ENCODE measurements at regions not wholly inside any gene's neighbourhood (a gene's known extent, or its start where the extent isn't known, plus 50 kb on each side); places are given as distances from the start of the nearest gene placed in this dataset.

GRCh38 chr6:113491376-113491775 lies 365.8 kb upstream of the MARCKS start:
- no peak for TF ChIP-seq CTCF (conservative IDR thresholded peaks at IDR 0.05; ENCODE audit: low read depth, low read length)
- no peak for DNase-seq (ENCODE audit: low read depth)
- H3K4me3 ChIP-seq (ENCODE audit: low read depth, low read length) = no peak overlapping the region

- no peak for TF ChIP-seq CTCF (conservative IDR thresholded peaks at IDR 0.05; ENCODE audit: low read depth, low read length)
- no peak overlapping the region for H3K4me3 ChIP-seq (ENCODE audit: low read depth, low read length)
- no peak for DNase-seq (ENCODE audit: low read depth)
Observed at GRCh38 chr6:113493991-113494390, 363.2 kb upstream of the MARCKS start.

- H3K4me3 ChIP-seq (ENCODE audit: low read depth, low read length) = no peak overlapping the region
- DNase-seq (ENCODE audit: low read depth) = peak; percentile 15
- TF ChIP-seq CTCF (conservative IDR thresholded peaks at IDR 0.05; ENCODE audit: low read depth, low read length) = no peak
Observed at GRCh38 chr6:113495521-113495920, 361.6 kb upstream of the MARCKS start.

GRCh38 chr6:113496166-113496565 lies 361.0 kb upstream of the MARCKS start:
- no peak for TF ChIP-seq CTCF (conservative IDR thresholded peaks at IDR 0.05; ENCODE audit: low read depth, low read length)
- H3K4me3 ChIP-seq (ENCODE audit: low read depth, low read length) = no peak overlapping the region
- DNase-seq (ENCODE audit: low read depth) = no peak

DNA sequence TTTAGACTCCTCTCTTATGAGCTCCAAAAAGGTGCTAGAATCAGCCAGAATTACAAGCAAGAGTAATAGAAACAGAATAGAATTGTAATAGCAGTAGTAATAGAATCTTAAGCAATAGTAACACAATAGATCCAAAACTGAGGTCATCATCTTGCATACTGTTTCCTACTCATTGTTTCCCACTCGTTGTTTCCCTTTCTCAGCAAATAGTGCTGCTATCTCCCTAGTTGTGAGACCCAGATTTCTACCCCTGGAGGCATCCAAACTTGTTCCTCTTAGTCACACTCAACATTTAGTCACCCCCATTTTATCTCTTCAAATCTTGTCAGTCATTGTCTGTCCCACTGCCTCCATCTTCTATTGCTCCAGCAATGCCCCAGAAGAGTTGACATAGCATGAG lies 356.9 kb upstream of the MARCKS start:
- no peak for TF ChIP-seq CTCF (conservative IDR thresholded peaks at IDR 0.05; ENCODE audit: low read depth, low read length)
- DNase-seq (ENCODE audit: low read depth) = no peak
- no peak overlapping the region for H3K4me3 ChIP-seq (ENCODE audit: low read depth, low read length)

DNA sequence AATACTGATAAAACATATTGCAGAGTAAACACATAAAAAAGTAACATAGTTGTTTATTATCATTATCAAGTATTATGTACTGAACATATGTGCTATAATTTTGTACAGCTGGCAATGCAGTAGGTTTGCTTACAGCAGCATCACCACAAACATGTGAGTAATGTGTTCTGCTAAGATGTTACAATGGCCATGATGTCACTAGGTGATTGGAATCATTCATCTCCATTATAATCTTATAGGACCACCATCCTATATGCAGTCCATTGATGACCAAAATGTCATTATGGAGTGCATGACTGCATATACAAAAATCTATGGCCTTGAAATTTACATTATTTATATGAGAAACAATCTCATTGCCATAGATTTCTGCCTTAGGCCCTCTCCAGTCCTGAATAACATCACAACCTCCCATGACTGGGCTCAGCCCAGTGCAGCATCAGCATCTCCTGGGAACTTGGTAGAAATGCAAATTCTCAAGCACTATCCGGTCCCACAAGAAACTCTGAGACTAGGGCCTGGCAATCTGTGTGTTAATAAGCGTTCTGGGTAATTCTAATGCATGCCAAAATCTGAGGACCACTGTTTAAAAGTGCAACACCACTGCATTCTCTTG lies 352.0 kb upstream of the MARCKS start:
- TF ChIP-seq CTCF (conservative IDR thresholded peaks at IDR 0.05; ENCODE audit: low read depth, low read length) = no peak
- DNase-seq (ENCODE audit: low read depth) = no peak
- no peak overlapping the region for H3K4me3 ChIP-seq (ENCODE audit: low read depth, low read length)

GRCh38 chr6:113508249-113508648 lies 348.9 kb upstream of the MARCKS start:
- no peak for DNase-seq (ENCODE audit: low read depth)
- no peak overlapping the region for H3K4me3 ChIP-seq (ENCODE audit: low read depth, low read length)
- TF ChIP-seq CTCF (conservative IDR thresholded peaks at IDR 0.05; ENCODE audit: low read depth, low read length) = no peak
